ENCODE measurements at regions not wholly inside any gene's neighbourhood (a gene's known extent, or its start where the extent isn't known, plus 50 kb on each side); places are given as distances from the start of the nearest gene placed in this dataset.

DNA sequence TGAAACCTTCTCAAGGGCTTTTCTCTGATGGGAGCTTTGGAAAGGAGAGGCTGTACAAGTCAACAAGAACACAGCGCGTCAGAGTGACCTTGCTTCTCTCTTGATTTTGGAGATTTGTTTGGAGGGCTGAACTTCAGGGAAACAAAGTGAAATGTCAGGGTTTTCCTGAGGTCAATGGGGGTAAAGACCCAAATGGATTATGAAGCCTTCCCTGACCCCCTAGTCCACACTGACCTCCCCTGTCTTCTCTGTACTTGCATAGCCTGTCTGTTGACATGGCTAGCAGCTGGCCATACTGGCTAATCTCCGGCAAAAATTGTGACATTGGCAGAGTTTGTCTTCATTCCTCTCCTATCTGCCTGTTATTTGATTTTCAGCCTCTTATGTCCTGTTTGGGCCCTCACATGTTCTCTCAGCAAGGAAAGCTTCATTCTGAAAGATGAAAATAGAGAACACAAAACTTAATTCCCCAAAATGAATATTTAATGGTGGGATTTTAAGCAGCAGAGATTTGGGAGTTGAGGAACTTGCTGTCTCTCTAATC is 149.3 kb upstream of the HAAO start:
- TF ChIP-seq EZH2 (IDR thresholded peaks at IDR 0.05; ENCODE audit: low read length) (no peak), CTCF (optimal IDR thresholded peaks at IDR 0.05 in 1 of 3, IDR thresholded peaks at IDR 0.05 in 1 of 3, conservative IDR thresholded peaks at IDR 0.05 in 1 of 3; ENCODE audit: extremely low read depth in 1 of 3, insufficient read depth in 2 of 3, low read length in 3 of 3) (no peak)
- Histone ChIP-seq H2AFZ (ENCODE audit: control insufficient read depth, low read length) (no peak overlapping the region), H3K4me2 (ENCODE audit: control insufficient read depth, extremely low read depth, insufficient read depth, low read depth, low read length) (no peak overlapping the region), H3K36me3 (ENCODE audit: control insufficient read depth in 2 of 2, extremely low read depth in 1 of 2, insufficient read depth in 2 of 2, low read length in 2 of 2) (no peaks in the 10 kb centered on the region), H3K9ac (ENCODE audit: control insufficient read depth, extremely low read depth, insufficient read depth, low read length) (no peak overlapping the region), H4K20me1 (ENCODE audit: control insufficient read depth, extremely low read depth, insufficient read depth, low read length) (no peaks in the 10 kb centered on the region), H3K4me3 (ENCODE audit: control insufficient read depth in 2 of 3, extremely low read depth in 1 of 3, insufficient read depth in 2 of 3, low read depth in 1 of 3, low read length in 3 of 3) (no peak overlapping the region), H3K79me2 (ENCODE audit: control insufficient read depth, insufficient read depth, low read length) (no peaks in the 10 kb centered on the region), H3K4me1 (ENCODE audit: control insufficient read depth, extremely low read depth, insufficient read depth, low read length) (peaks cover 11% of the 10 kb centered on the region), H3K27ac (ENCODE audit: control insufficient read depth, insufficient read depth, low read length) (no peak overlapping the region), H3K9me3 (ENCODE audit: control insufficient read depth, low read depth, low read length) (no peaks in the 10 kb centered on the region), H3K27me3 (ENCODE audit: control insufficient read depth, extremely low read depth, insufficient read depth, low read length) (no peaks in the 10 kb centered on the region), H3K9me1 (ENCODE audit: control insufficient read depth, extremely low read depth, insufficient read depth, low read length) (no peaks in the 10 kb centered on the region)
- dilution Hi-C loops (cut with MboI; ENCODE audit: extremely low pct_ligation_motif_present, low sequenced_read_pairs): no loop called here
- FAIRE-seq: no peak
- no peak for DNase-seq (ENCODE audit: low read depth, low spot score)

DNA sequence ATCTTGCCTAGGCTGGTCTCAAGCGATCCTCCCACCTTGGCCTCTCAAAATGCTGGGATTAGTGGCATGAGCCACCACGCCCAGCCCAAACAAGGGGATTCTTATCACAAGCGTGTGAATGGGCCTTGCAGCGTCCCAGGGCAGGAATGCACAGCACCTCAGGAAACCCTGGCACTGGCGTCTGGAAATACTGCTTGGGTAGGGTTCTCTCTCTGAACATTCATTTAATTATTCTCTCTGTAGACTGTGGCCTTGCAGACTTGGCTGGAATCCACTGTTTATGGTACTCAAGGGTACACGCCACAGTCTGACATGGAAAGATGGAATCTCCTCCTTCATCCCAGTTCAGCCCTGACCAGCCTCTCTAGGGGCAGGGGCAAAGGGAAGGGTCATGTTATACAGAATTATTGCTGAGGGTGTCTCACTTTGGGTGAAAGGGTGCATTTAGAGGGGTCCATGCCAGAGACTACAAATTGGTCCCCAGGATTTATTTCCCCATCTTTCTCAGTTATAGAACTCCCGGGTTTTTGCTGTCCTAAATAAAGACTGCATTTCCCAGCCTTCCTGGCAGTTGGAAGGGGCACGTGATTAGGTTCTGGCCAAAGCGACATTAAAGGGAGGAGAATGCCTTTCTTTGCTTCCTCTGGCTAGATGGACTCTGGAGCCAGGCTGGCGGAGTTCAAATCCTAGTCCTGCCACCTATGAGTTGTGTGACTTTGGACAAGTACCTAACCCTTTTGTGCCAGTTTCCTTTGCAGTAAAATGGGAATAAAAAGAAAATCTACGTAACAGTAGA is 147.2 kb upstream of the HAAO start:
- TF ChIP-seq CTCF (optimal IDR thresholded peaks at IDR 0.05 in 1 of 3, IDR thresholded peaks at IDR 0.05 in 1 of 3, conservative IDR thresholded peaks at IDR 0.05 in 1 of 3; ENCODE audit: extremely low read depth in 1 of 3, insufficient read depth in 2 of 3, low read length in 3 of 3): no peak
- TF ChIP-seq EZH2 (IDR thresholded peaks at IDR 0.05; ENCODE audit: low read length): no peak
- H3K4me1 ChIP-seq (ENCODE audit: control insufficient read depth, extremely low read depth, insufficient read depth, low read length): peaks cover 24% of the 10 kb centered on the region
- FAIRE-seq: no peak

More for the DNA sequence above, 147.2 kb upstream of the HAAO start:
- Histone ChIP-seq H4K20me1 (ENCODE audit: control insufficient read depth, extremely low read depth, insufficient read depth, low read length) (no peaks in the 10 kb centered on the region), H3K36me3 (ENCODE audit: control insufficient read depth in 2 of 2, extremely low read depth in 1 of 2, insufficient read depth in 2 of 2, low read length in 2 of 2) (no peaks in the 10 kb centered on the region), H3K4me2 (ENCODE audit: control insufficient read depth, extremely low read depth, insufficient read depth, low read depth, low read length) (no peak overlapping the region), H3K79me2 (ENCODE audit: control insufficient read depth, insufficient read depth, low read length) (no peaks in the 10 kb centered on the region), H3K9me3 (ENCODE audit: control insufficient read depth, low read depth, low read length) (no peaks in the 10 kb centered on the region), H3K9ac (ENCODE audit: control insufficient read depth, extremely low read depth, insufficient read depth, low read length) (no peak overlapping the region), H2AFZ (ENCODE audit: control insufficient read depth, low read length) (no peak overlapping the region), H3K27me3 (ENCODE audit: control insufficient read depth, extremely low read depth, insufficient read depth, low read length) (no peaks in the 10 kb centered on the region), H3K4me3 (ENCODE audit: control insufficient read depth in 2 of 3, extremely low read depth in 1 of 3, insufficient read depth in 2 of 3, low read depth in 1 of 3, low read length in 3 of 3) (no peak overlapping the region), H3K9me1 (ENCODE audit: control insufficient read depth, extremely low read depth, insufficient read depth, low read length) (no peaks in the 10 kb centered on the region), H3K27ac (ENCODE audit: control insufficient read depth, insufficient read depth, low read length) (no peak overlapping the region)
- DNase-seq (ENCODE audit: low read depth, low spot score): no peak
- dilution Hi-C loops (cut with MboI; ENCODE audit: extremely low pct_ligation_motif_present, low sequenced_read_pairs): no loop called here

Measured in keratinocyte (primary cell).